Testis (tissue), 2 donors: ENCODE measurements at regions not wholly inside any gene's neighbourhood (a gene's known extent, or its start where the extent isn't known, plus 50 kb on each side); places are given as distances from the start of the nearest gene placed in this dataset.

Source experiments
- POLR2A ChIP-seq: fragments of 450-650 bp; IDR thresholded peaks from one replicate; pipeline ENCODE4 v1.6.1; 2017; ENCODE audit warnings: antibody characterized with exemption, mild to moderate bottlenecking, moderate library complexity
- TF ChIP-seq, protein P1 (sequence below), 3 experiments: fragments of 450-650 bp in 2 of 3; fragments of 200-600 bp in 1 of 3; sonication (generic) in 1 of 3; IDR thresholded peaks; one replicate each; pipeline ENCODE4 v1.5.1; 2016 to 2019; ENCODE audit warnings: antibody characterized with exemption in 3 of 3, mild to moderate bottlenecking in 2 of 3, moderate library complexity in 1 of 3

GRCh38 chr2:71906357-71906973 is 241.2 kb downstream of the CYP26B1 start:
- TF ChIP-seq, protein P1, sequence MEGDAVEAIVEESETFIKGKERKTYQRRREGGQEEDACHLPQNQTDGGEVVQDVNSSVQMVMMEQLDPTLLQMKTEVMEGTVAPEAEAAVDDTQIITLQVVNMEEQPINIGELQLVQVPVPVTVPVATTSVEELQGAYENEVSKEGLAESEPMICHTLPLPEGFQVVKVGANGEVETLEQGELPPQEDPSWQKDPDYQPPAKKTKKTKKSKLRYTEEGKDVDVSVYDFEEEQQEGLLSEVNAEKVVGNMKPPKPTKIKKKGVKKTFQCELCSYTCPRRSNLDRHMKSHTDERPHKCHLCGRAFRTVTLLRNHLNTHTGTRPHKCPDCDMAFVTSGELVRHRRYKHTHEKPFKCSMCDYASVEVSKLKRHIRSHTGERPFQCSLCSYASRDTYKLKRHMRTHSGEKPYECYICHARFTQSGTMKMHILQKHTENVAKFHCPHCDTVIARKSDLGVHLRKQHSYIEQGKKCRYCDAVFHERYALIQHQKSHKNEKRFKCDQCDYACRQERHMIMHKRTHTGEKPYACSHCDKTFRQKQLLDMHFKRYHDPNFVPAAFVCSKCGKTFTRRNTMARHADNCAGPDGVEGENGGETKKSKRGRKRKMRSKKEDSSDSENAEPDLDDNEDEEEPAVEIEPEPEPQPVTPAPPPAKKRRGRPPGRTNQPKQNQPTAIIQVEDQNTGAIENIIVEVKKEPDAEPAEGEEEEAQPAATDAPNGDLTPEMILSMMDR (IDR thresholded peaks at IDR 0.05): no peak
- TF ChIP-seq POLR2A: no peak
